Transverse colon (tissue), 4 donors: ENCODE measurements at regions not wholly inside any gene's neighbourhood (a gene's known extent, or its start where the extent isn't known, plus 50 kb on each side); places are given as distances from the start of the nearest gene placed in this dataset.

ENCODE experiments used
- DNase-seq: peaks from one replicate; pipeline ENCODE4 v3.0.0-alpha.2; 2019
- H3K27ac ChIP-seq, 4 donors: fragments of 200-600 bp; sonication (generic); 2 replicates each; pipeline ENCODE4 v1.5.1; 2016 to 2018; ENCODE audit warnings: inconsistent platforms in 4 of 4
- H3K27me3 ChIP-seq: fragments of 200-600 bp; sonication (generic); 2 replicates; pipeline ENCODE4 v1.5.1; 2017; ENCODE audit warnings: inconsistent platforms
- H3K36me3 ChIP-seq, 4 donors: fragments of 200-600 bp; sonication (generic); 2 replicates each; pipeline ENCODE4 v1.5.1; 2017 to 2019; ENCODE audit warnings: inconsistent platforms in 4 of 4
- H3K4me1 ChIP-seq, 4 donors: fragments of 200-600 bp; sonication (generic); 2 replicates each; pipeline ENCODE4 v1.5.1; 2017 to 2020; ENCODE audit warnings: inconsistent platforms in 4 of 4
- H3K4me3 ChIP-seq, 4 donors: fragments of 200-600 bp; sonication (generic); 1 replicate in 1 of 4; 2 replicates in 3 of 4; pipeline versions ENCODE4 v1.5.1 to v1.6.1; 2017 to 2019; ENCODE audit warnings: inconsistent platforms in 4 of 4
- H3K9me3 ChIP-seq, 2 donors: fragments of 200-600 bp; sonication (generic); 2 replicates each; pipeline ENCODE4 v1.5.1; 2017 to 2019; ENCODE audit warnings: inconsistent platforms in 2 of 2
- CTCF ChIP-seq, 5 experiments: fragments of 200-600 bp in 3 of 5; fragments of 450-650 bp in 2 of 5; sonication (generic) in 3 of 5; IDR thresholded peaks; 1 replicate in 2 of 5; 2 replicates in 3 of 5; pipeline ENCODE4 v1.5.1; 2016 to 2017; ENCODE audit warnings: antibody characterized with exemption in 5 of 5, inconsistent platforms in 3 of 5, mild to moderate bottlenecking in 2 of 5, moderate library complexity in 1 of 5
- EP300 ChIP-seq: sonication (generic); formaldehyde crosslinking; IDR thresholded peaks from one replicate; pipeline ENCODE4 v1.6.1; 2017; ENCODE audit warnings: antibody characterized with exemption, low read depth
- POLR2A ChIP-seq: fragments of 450-650 bp; IDR thresholded peaks from one replicate; pipeline ENCODE4 v1.6.1; 2016; ENCODE audit warnings: antibody characterized with exemption, mild to moderate bottlenecking, moderate library complexity
- POLR2AphosphoS5 ChIP-seq, 3 donors: sonication (generic); formaldehyde crosslinking; IDR thresholded peaks; one replicate each; pipeline ENCODE4 v1.6.1; 2016; ENCODE audit warnings: antibody characterized with exemption in 3 of 3
- WGBS, 2 donors: methylation state at CpG; one replicate each; pipeline ENCODE4 v1.1.5; 2018; ENCODE audit warnings: low coverage in 1 of 2; 5-methylcytosine and 5-hydroxymethylcytosine counted together
- in situ Hi-C, 4 donors: fragments of 200-750 bp; cut with MboI; loops; one replicate each; pipeline versions ENCODE4 v1.15.0 to v1.15.1; 2017; ENCODE audit warnings: low sequenced_read_pairs in 3 of 4, low pct_ligation_motif_present in 1 of 4, low pct_unique_long_range_greater_than_20kb in 1 of 4
- intact Hi-C: fragments of 100-400 bp; cut with DNase I; formaldehyde crosslinking; loops from one replicate; pipeline ENCODE4 v1.15.1; 2023; ENCODE audit warnings: low total_unique reads

GRCh38 chr14:54172114-54172513, 215.5 kb upstream of the BMP4 start:
- no peak overlapping the region for H3K4me3 ChIP-seq
- peaks cover 0 to 23% (median 10%) of the 10 kb centered on the region in 4 donors for H3K4me1 ChIP-seq
- in situ Hi-C loops (no loop called here), intact Hi-C loops (loop anchor here (10.0 kb wide), 2 partner anchors 217 to 627 kb away; partner anchors contain the start of gene BMP4)
- no peak overlapping the region for H3K27ac ChIP-seq
- no peaks in the 10 kb centered on the region for H3K36me3 ChIP-seq
- WGBS, 2 donors: 57 to 67% methylated on average over 2 to 3 of the region's 3 CpGs
- DNase-seq: no peak
- H3K27me3 ChIP-seq: no peaks in the 10 kb centered on the region
- no peak for TF ChIP-seq POLR2A
- TF ChIP-seq POLR2AphosphoS5 (IDR thresholded peaks at IDR 0.05): no peak
- TF ChIP-seq CTCF (IDR thresholded peaks at IDR 0.05): no peak
- TF ChIP-seq EP300: no peak
- no peaks in the 10 kb centered on the region for H3K9me3 ChIP-seq

GRCh38 chr14:54172562-54172961, 215.9 kb upstream of the BMP4 start:
- intact Hi-C loops: loop anchor here (10.0 kb wide), 2 partner anchors 218 to 628 kb away; partner anchors contain the start of gene BMP4
- TF ChIP-seq POLR2A (no peak), POLR2AphosphoS5 (IDR thresholded peaks at IDR 0.05) (no peak), EP300 (no peak), CTCF (IDR thresholded peaks at IDR 0.05) (no peak)

GRCh38 chr14:54173802-54174201, 217.2 kb upstream of the BMP4 start:
- Histone ChIP-seq H3K9me3 (no peaks in the 10 kb centered on the region), H3K4me1 (peaks cover 12 to 40% (median 21%) of the 10 kb centered on the region in 4 donors), H3K27ac (peak overlapping the region in 2 of 4 donors; percentile 35 to 39), H3K27me3 (no peaks in the 10 kb centered on the region), H3K4me3 (no peak overlapping the region), H3K36me3 (no peaks in the 10 kb centered on the region)
- WGBS, 2 donors: 23 to 36% methylated on average over 1 to 2 of the region's 2 CpGs
- intact Hi-C loops: loop anchor here (10.0 kb wide), 2 partner anchors 219 to 629 kb away; partner anchors contain the start of gene BMP4
- in situ Hi-C loops: no loop called here
- no peak for DNase-seq
- TF ChIP-seq CTCF (IDR thresholded peaks at IDR 0.05) (no peak), EP300 (no peak), POLR2A (no peak), POLR2AphosphoS5 (IDR thresholded peaks at IDR 0.05) (no peak)

More at GRCh38 chr14:54172562-54172961, 215.9 kb upstream of the BMP4 start:
- no peaks in the 10 kb centered on the region for H3K36me3 ChIP-seq
- 65 to 67% methylated on average over 1 to 3 of the region's 3 CpGs for WGBS, 2 donors
- H3K4me3 ChIP-seq: no peak overlapping the region
- H3K27ac ChIP-seq: no peak overlapping the region
- no peaks in the 10 kb centered on the region for H3K27me3 ChIP-seq
- no peak for DNase-seq
- in situ Hi-C loops: no loop called here
- H3K4me1 ChIP-seq: peaks cover 4 to 27% (median 12%) of the 10 kb centered on the region in 4 donors
- no peaks in the 10 kb centered on the region for H3K9me3 ChIP-seq

- no peaks in the 10 kb centered on the region for H3K27me3 ChIP-seq
- in situ Hi-C loops: no loop called here
- DNase-seq: no peak
- intact Hi-C loops: loop anchor here (10.0 kb wide), 2 partner anchors 220 to 630 kb away; partner anchors contain the start of gene BMP4
- H3K4me3 ChIP-seq: no peak overlapping the region
- TF ChIP-seq EP300 (no peak), POLR2AphosphoS5 (IDR thresholded peaks at IDR 0.05) (no peak), POLR2A (no peak), CTCF (IDR thresholded peaks at IDR 0.05) (no peak)
- peaks cover 12 to 38% (median 21%) of the 10 kb centered on the region in 4 donors for H3K4me1 ChIP-seq
- 83 to 86% methylated on average over 1 of the region's 1 CpG for WGBS, 2 donors
- no peaks in the 10 kb centered on the region for H3K36me3 ChIP-seq
- H3K27ac ChIP-seq: peak overlapping the region; percentile 1 to 39 (median 22)
- H3K9me3 ChIP-seq: no peaks in the 10 kb centered on the region
Observed at GRCh38 chr14:54174457-54174856, 217.8 kb upstream of the BMP4 start.
